Endothelial cell of umbilical vein (primary cell): ENCODE measurements at regions not wholly inside any gene's neighbourhood (a gene's known extent, or its start where the extent isn't known, plus 50 kb on each side); places are given as distances from the start of the nearest gene placed in this dataset.

Experiments used
- BruUV-seq: library from RNA; stranded (reverse); fragments of 400-500 nt; replicated peaks from 2 replicates; lab custom pipeline; 2021; lab: Mats Ljungman, UMichigan
- CTCF ChIA-PET: fragments of 300-600, 350-600 bp; sonication (Branson Sonifier 250); formaldehyde crosslinking; loops from one replicate; lab custom pipeline; 2021; ENCODE audit warnings: antibody characterized with exemption, inconsistent platforms; lab: Charles Lee
- POLR2A ChIA-PET: fragments of 300-600, 350-600 bp; sonication (Branson Sonifier 250); formaldehyde crosslinking; loops from one replicate; lab custom pipeline; 2021; ENCODE audit warnings: antibody characterized with exemption, inconsistent platforms; lab: Charles Lee
- DNase-seq: peaks from one replicate; pipeline ENCODE4 v3.0.0-alpha.2; 2011; ENCODE audit warnings: low read depth, low spot score
- FAIRE-seq: peaks from 2 replicates; lab custom pipeline; 2011; peaks lifted over from hg19 to GRCh38; lab: Jason Lieb, UNC
- H2AFZ ChIP-seq: 2 replicates; pipeline ENCODE4 v1.6.0; 2012; ENCODE audit warnings: low read depth, low read length, control low read depth, inconsistent platforms
- H3K27ac ChIP-seq: 2 replicates; pipeline ENCODE4 v1.5.1; 2011; ENCODE audit warnings: low read depth, mild to moderate bottlenecking, control low read depth, low read length, moderate library complexity; ENCODE audit not compliant: insufficient read depth
- H3K27me3 ChIP-seq, 2 experiments: 2 replicates each; pipeline versions ENCODE4 v1.6.0 to v1.6.1; 2011; ENCODE audit warnings: low read length in 2 of 2, mixed read lengths in 1 of 2; ENCODE audit not compliant: control insufficient read depth in 2 of 2, insufficient read depth in 2 of 2
- H3K36me3 ChIP-seq, 2 experiments: 2 replicates in 1 of 2; 3 replicates in 1 of 2; pipeline ENCODE4 v1.5.1; 2011; ENCODE audit warnings: low read length in 2 of 2, mild to moderate bottlenecking in 1 of 2, moderate library complexity in 1 of 2; ENCODE audit not compliant: control insufficient read depth in 2 of 2, insufficient read depth in 2 of 2; ENCODE audit errors: extremely low read depth in 1 of 2
- H3K4me1 ChIP-seq: 3 replicates; pipeline ENCODE4 v1.5.1; 2011; ENCODE audit warnings: mild to moderate bottlenecking, low read length; ENCODE audit not compliant: control insufficient read depth, insufficient read depth; ENCODE audit errors: extremely low read depth
- H3K4me2 ChIP-seq: 2 replicates; pipeline ENCODE4 v1.6.1; 2011; ENCODE audit warnings: low read length, control low read depth, mixed read lengths; ENCODE audit not compliant: insufficient read depth
- H3K4me3 ChIP-seq, 3 experiments: fragments of 200-600 bp in 1 of 3; sonication (generic), shearing (Covaris generic) in 1 of 3; replicated peaks in 1 of 3; 2 replicates each; pipeline ENCODE4 v1.5.1; 2011 to 2016; ENCODE audit warnings: control low read depth in 3 of 3, low read length in 3 of 3, mild to moderate bottlenecking in 2 of 3, inconsistent platforms in 1 of 3, low read depth in 1 of 3, moderate library complexity in 1 of 3; ENCODE audit not compliant: insufficient read depth in 1 of 3
- H3K79me2 ChIP-seq: 2 replicates; pipeline ENCODE4 v1.6.0; 2012; ENCODE audit warnings: low read length, inconsistent platforms; ENCODE audit not compliant: control insufficient read depth, insufficient read depth
- H3K9ac ChIP-seq: replicated peaks from 2 replicates; pipeline ENCODE3; 2011; ENCODE audit warnings: low read length, control low read depth; ENCODE audit not compliant: insufficient read depth; ENCODE audit errors: extremely low read depth
- H3K9me1 ChIP-seq: replicated peaks from 3 replicates; pipeline ENCODE4 v1.6.0; 2011; ENCODE audit warnings: mild to moderate bottlenecking, low read length; ENCODE audit not compliant: control insufficient read depth, insufficient read depth; ENCODE audit errors: extremely low read depth
- H3K9me3 ChIP-seq: replicated peaks from 2 replicates; pipeline ENCODE4 v1.5.1; 2012; ENCODE audit warnings: low read length, inconsistent platforms; ENCODE audit not compliant: control insufficient read depth, insufficient read depth
- H4K20me1 ChIP-seq: replicated peaks from 2 replicates; pipeline ENCODE3; 2011; ENCODE audit warnings: mild to moderate bottlenecking, low read length; ENCODE audit not compliant: control insufficient read depth, insufficient read depth; ENCODE audit errors: extremely low read depth
- CTCF ChIP-seq, 2 donors: IDR thresholded peaks; 1 replicate in 1 of 2; 2 replicates in 1 of 2; pipeline ENCODE4 v1.5.1; 2011; ENCODE audit warnings: low read length in 2 of 2, mild to moderate bottlenecking in 2 of 2, moderate library complexity in 2 of 2, control low read depth in 1 of 2, inconsistent platforms in 1 of 2, low read depth in 1 of 2; ENCODE audit not compliant: insufficient read depth in 1 of 2; ENCODE audit errors: extremely low read depth in 1 of 2
- EZH2 ChIP-seq: IDR thresholded peaks from 2 replicates; pipeline ENCODE4 v1.6.1; 2012; ENCODE audit warnings: borderline replicate concordance, low read depth, mild to moderate bottlenecking, moderate library complexity, low read length, inconsistent platforms; ENCODE audit not compliant: severe bottlenecking
- GATA2 ChIP-seq: IDR thresholded peaks from 2 replicates; pipeline ENCODE4 v1.7.0; 2011; ENCODE audit warnings: low read depth, mild to moderate bottlenecking, moderate library complexity, mixed read lengths, low read length; ENCODE audit not compliant: insufficient read length, insufficient read depth
- JUN ChIP-seq: IDR thresholded peaks from 2 replicates; pipeline ENCODE4 v1.6.1; 2011; ENCODE audit warnings: borderline replicate concordance, low read depth; ENCODE audit not compliant: insufficient read length, insufficient read depth
- MAX ChIP-seq: IDR thresholded peaks from 2 replicates; pipeline ENCODE4 v1.6.1; 2011; ENCODE audit not compliant: insufficient read depth, insufficient read length
- MYC ChIP-seq: IDR thresholded peaks from one replicate; pipeline ENCODE4 v1.6.1; 2011; ENCODE audit warnings: mild to moderate bottlenecking, low read depth, low read length
- POLR2A ChIP-seq: IDR thresholded peaks from 2 replicates; pipeline ENCODE4 v1.6.1; 2012; ENCODE audit warnings: low read depth, mild to moderate bottlenecking, control low read depth, low read length
- POLR2AphosphoS5 ChIP-seq: IDR thresholded peaks from 2 replicates; pipeline ENCODE4 v1.6.1; 2012; ENCODE audit warnings: low read depth, mild to moderate bottlenecking, control low read depth, low read length, moderate library complexity; ENCODE audit not compliant: insufficient read depth
- dilution Hi-C: fragments of 300-500 bp; cut with MboI; formaldehyde crosslinking; loops from one replicate; pipeline ENCODE4 v1.15.0; 2019; ENCODE audit warnings: low sequenced_read_pairs; ENCODE audit not compliant: extremely low pct_ligation_motif_present
- intact Hi-C: fragments of 100-400 bp; cut with micrococcal nuclease; formaldehyde crosslinking; loops from one replicate; pipeline ENCODE4 v1.10.0; 2022

GRCh38 chr17:77769215-77769614, 189.3 kb upstream of the TNRC6C start:
- dilution Hi-C loops (no loop called here), intact Hi-C loops (no loop called here)
- Histone ChIP-seq H3K27ac (no peak overlapping the region), H3K4me1 (no peaks in the 10 kb centered on the region), H3K4me3 (no peak overlapping the region), H3K9ac (no peak overlapping the region), H3K79me2 (no peaks in the 10 kb centered on the region), H3K4me2 (no peak overlapping the region), H3K27me3 (no peaks in the 10 kb centered on the region), H3K36me3 (no peaks in the 10 kb centered on the region), H3K9me3 (no peaks in the 10 kb centered on the region), H4K20me1 (no peaks in the 10 kb centered on the region), H2AFZ (no peak overlapping the region), H3K9me1 (no peaks in the 10 kb centered on the region)
- BruUV-seq = no TSS peak
- ChIA-PET CTCF (interaction anchor here (0.8 to 3.3 kb wide), 2 partner anchors 226 to 245 kb away, joined by 3 to 21 read pairs; no protein-coding TSS in a partner anchor), POLR2A (interaction anchor here (0.6 kb wide), 1 partner anchor 301 kb away, joined by 3 read pairs; no protein-coding TSS in a partner anchor)
- FAIRE-seq = no peak
- no peak for TF ChIP-seq JUN
- TF ChIP-seq POLR2A = no peak
- TF ChIP-seq GATA2 = no peak
- no peak for TF ChIP-seq CTCF (IDR thresholded peaks at IDR 0.05; ENCODE audit: extremely low read depth in 1 of 2, insufficient read depth in 1 of 2, low read depth in 1 of 2, low read length in 2 of 2)
- no peak for TF ChIP-seq MYC
- TF ChIP-seq MAX = no peak
- no peak for TF ChIP-seq EZH2
- TF ChIP-seq POLR2AphosphoS5 = no peak
- DNase-seq = no peak
